IMR-90 (cell line): ENCODE measurements at regions not wholly inside any gene's neighbourhood (a gene's known extent, or its start where the extent isn't known, plus 50 kb on each side); places are given as distances from the start of the nearest gene placed in this dataset.

Source experiments
- CEBPB ChIP-seq: IDR thresholded peaks from 2 replicates; pipeline ENCODE4 v1.6.1; 2012; ENCODE audit warnings: low read depth, low read length, improper control_type of control experiment
- CHD1 ChIP-seq: IDR thresholded peaks from 2 replicates; pipeline ENCODE4 v1.6.1; 2012; ENCODE audit warnings: low read depth, low read length, improper control_type of control experiment
- CTCF ChIP-seq: conservative IDR thresholded peaks from 2 replicates; pipeline ENCODE4 v1.5.1; 2012; ENCODE audit warnings: mild to moderate bottlenecking, low read depth, low read length, improper control_type of control experiment
- ELK1 ChIP-seq: fragments of 150-350 bp; IDR thresholded peaks from 2 replicates; pipeline ENCODE4 v1.6.1; 2016; ENCODE audit warnings: low read depth, mild to moderate bottlenecking, low read length, moderate library complexity, borderline replicate concordance
- MAZ ChIP-seq: IDR thresholded peaks from 2 replicates; pipeline ENCODE4 v1.6.1; 2012; ENCODE audit warnings: low read depth, mild to moderate bottlenecking, low read length, improper control_type of control experiment, moderate library complexity, borderline replicate concordance
- POLR2A ChIP-seq: IDR thresholded peaks from 2 replicates; pipeline ENCODE4 v1.6.1; 2012; ENCODE audit warnings: mild to moderate bottlenecking, low read depth, low read length
- RAD21 ChIP-seq: IDR thresholded peaks from 2 replicates; pipeline ENCODE4 v1.6.1; 2012; ENCODE audit warnings: low read length, improper control_type of control experiment
- RFX5 ChIP-seq: IDR thresholded peaks from 2 replicates; pipeline ENCODE4 v1.8.0; 2012; ENCODE audit warnings: low read depth, mild to moderate bottlenecking, low read length, moderate library complexity
- SMC3 ChIP-seq: fragments of 150-350 bp; IDR thresholded peaks from 2 replicates; pipeline ENCODE4 v1.6.1; 2016; ENCODE audit warnings: low read depth, mild to moderate bottlenecking, antibody characterized with exemption, low read length, moderate library complexity
- USF2 ChIP-seq: fragments of 150-350 bp; IDR thresholded peaks from 2 replicates; pipeline ENCODE4 v1.6.1; 2017; ENCODE audit warnings: mild to moderate bottlenecking, antibody characterized with exemption, low read length, low read depth

- no peak for TF ChIP-seq CTCF
- no peak for TF ChIP-seq POLR2A
- TF ChIP-seq RAD21, result no peak
- no peak for TF ChIP-seq RFX5
- TF ChIP-seq MAZ, result no peak
- TF ChIP-seq SMC3, result no peak
- no peak for TF ChIP-seq CEBPB
- no peak for TF ChIP-seq CHD1
- TF ChIP-seq USF2, result no peak
- TF ChIP-seq ELK1, result no peak
Observed at GRCh38 chr7:128188396-128189230, 52.5 kb upstream of the LEP start.
